ENCODE measurements at regions not wholly inside any gene's neighbourhood (a gene's known extent, or its start where the extent isn't known, plus 50 kb on each side); places are given as distances from the start of the nearest gene placed in this dataset.

DNA sequence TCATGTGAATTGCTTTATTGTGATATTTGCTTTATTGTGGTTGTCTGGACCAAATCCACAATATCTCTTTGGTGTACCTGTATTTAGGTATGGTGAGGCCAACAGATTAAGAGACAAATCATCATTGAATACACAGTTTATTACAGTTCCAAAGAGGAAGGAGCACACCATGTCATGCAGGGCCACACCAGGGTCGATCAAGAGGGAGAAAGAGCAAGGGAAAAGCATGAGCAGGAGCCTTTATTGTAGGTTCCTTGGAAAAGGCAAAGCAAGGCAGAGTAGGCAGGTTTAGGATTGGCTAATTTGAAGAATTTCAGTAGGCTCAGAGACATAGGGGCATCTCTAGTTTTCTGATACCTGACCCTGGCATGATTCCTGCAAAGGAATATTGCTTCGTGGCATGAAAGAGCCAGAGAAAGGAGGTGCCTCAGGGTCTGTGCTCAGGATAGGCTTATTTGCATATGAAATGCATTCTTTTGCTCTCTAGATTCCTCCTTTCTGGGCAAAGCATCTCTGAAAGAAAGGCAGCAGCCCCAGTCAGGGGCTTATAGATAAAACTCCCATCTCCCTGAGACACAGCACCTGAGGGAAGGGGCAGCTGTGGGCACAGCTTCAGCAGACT lies 214.2 kb upstream of the ERBB4 start:
- Histone ChIP-seq H3K4me3 (no peak overlapping the region), H3K36me3 (no peaks in the 10 kb centered on the region), H3K27me3 (no peaks in the 10 kb centered on the region), H3K9me3 (no peaks in the 10 kb centered on the region), H3K27ac (no peak overlapping the region), H3K4me1 (no peaks in the 10 kb centered on the region)
- no peak for TF ChIP-seq POLR2A (IDR thresholded peaks at IDR 0.05)
- TF ChIP-seq, protein P1, sequence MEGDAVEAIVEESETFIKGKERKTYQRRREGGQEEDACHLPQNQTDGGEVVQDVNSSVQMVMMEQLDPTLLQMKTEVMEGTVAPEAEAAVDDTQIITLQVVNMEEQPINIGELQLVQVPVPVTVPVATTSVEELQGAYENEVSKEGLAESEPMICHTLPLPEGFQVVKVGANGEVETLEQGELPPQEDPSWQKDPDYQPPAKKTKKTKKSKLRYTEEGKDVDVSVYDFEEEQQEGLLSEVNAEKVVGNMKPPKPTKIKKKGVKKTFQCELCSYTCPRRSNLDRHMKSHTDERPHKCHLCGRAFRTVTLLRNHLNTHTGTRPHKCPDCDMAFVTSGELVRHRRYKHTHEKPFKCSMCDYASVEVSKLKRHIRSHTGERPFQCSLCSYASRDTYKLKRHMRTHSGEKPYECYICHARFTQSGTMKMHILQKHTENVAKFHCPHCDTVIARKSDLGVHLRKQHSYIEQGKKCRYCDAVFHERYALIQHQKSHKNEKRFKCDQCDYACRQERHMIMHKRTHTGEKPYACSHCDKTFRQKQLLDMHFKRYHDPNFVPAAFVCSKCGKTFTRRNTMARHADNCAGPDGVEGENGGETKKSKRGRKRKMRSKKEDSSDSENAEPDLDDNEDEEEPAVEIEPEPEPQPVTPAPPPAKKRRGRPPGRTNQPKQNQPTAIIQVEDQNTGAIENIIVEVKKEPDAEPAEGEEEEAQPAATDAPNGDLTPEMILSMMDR (IDR thresholded peaks at IDR 0.05) = no peak
- no peak for DNase-seq
- intact Hi-C loops (cut with DNase I; ENCODE audit: low total_unique reads) = no loop called here

DNA sequence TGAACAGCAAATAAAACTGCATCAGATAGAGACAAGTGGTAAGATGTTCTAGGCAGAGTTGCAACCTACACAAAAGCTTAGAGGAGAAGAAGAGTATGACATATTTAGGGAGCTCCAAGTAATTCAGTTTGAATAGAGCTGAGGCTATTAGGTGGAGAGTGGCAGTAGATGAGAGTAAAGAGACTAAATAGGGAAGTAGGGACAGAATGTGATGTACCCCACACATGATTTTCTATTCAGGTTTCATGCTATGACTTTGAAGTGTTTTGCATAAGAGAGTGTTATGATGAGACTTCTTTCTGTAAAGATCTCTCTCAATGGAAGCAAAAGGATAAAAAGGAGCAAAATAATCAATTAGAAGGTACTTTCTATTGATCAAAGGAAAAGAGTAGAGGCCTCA lies 206.8 kb upstream of the ERBB4 start:
- no peaks in the 10 kb centered on the region for H3K27me3 ChIP-seq
- TF ChIP-seq, protein P1 (IDR thresholded peaks at IDR 0.05) = no peak
- no peak for TF ChIP-seq POLR2A (IDR thresholded peaks at IDR 0.05)

DNA sequence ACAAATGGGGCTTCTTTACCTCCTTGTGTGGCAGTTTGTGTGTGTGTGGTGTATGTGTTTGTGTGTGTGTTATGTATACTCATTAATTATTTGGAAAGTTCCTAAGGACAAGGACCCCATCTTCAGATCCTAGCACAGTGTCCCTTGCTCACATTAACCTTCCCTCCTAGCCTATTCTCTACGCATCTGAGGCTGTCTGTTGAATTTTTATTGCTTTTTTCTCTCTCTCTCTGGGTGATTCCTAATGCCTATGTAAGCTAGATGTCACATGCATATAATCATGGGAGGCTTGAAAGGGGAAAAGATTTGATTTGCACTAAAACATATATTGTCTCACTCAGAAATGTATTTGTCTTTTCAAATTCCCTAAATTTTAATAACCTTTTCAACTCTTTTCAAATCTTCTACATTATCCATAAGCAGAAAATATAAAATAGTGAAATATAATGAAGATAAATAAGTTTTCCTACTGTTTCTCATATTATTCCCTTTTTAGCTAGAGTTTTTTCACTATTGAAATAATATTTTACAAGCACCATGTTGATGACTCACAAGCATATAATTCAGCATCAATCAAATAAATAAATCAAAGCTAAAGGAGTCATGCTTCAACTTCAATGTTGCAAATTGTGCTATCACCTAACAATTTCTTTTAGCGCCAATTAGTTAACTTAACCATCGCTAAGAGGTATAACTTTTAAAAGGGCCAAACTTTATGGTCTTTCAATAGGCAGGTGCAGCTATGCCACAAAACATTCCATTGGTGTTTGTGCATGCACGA lies 199.0 kb upstream of the ERBB4 start:
- H3K27ac ChIP-seq = no peak overlapping the region
- H3K4me3 ChIP-seq = no peak overlapping the region
- DNase-seq = no peak
- no peaks in the 10 kb centered on the region for H3K27me3 ChIP-seq
- H3K36me3 ChIP-seq = no peaks in the 10 kb centered on the region
- no peak for TF ChIP-seq POLR2A (IDR thresholded peaks at IDR 0.05)
- TF ChIP-seq, protein P1 (IDR thresholded peaks at IDR 0.05) = no peak
- intact Hi-C loops (cut with DNase I; ENCODE audit: low total_unique reads) = no loop called here
- no peaks in the 10 kb centered on the region for H3K4me1 ChIP-seq
- H3K9me3 ChIP-seq = no peaks in the 10 kb centered on the region

More for the DNA sequence above, 206.8 kb upstream of the ERBB4 start:
- intact Hi-C loops (cut with DNase I; ENCODE audit: low total_unique reads) = no loop called here
- no peak overlapping the region for H3K4me3 ChIP-seq
- no peak for DNase-seq
- H3K4me1 ChIP-seq = no peaks in the 10 kb centered on the region
- H3K9me3 ChIP-seq = no peaks in the 10 kb centered on the region
- no peaks in the 10 kb centered on the region for H3K36me3 ChIP-seq
- no peak overlapping the region for H3K27ac ChIP-seq

DNA sequence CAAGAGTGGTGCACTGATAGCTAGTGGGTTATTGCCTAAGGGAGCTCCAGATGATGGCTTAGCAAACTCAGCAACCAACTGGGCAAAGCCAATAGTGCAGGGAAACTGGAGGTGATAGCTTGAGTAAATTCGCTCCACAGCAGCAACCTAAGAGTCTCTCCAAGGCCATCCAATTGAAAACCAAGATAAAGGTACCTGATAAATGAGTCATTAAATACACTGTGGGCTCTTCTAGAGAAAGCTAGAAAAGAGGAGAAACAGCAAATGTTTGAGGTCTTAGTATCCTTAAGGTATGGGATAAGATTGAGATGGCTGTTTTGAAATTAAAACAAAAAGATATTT lies 197.8 kb upstream of the ERBB4 start:
- Histone ChIP-seq H3K36me3 (no peaks in the 10 kb centered on the region), H3K4me1 (no peaks in the 10 kb centered on the region), H3K27ac (no peak overlapping the region), H3K27me3 (no peaks in the 10 kb centered on the region), H3K4me3 (no peak overlapping the region), H3K9me3 (no peaks in the 10 kb centered on the region)
- intact Hi-C loops (cut with DNase I; ENCODE audit: low total_unique reads) = no loop called here
- TF ChIP-seq POLR2A (IDR thresholded peaks at IDR 0.05) = no peak
- TF ChIP-seq, protein P1 (IDR thresholded peaks at IDR 0.05) = no peak
- DNase-seq = no peak

DNA sequence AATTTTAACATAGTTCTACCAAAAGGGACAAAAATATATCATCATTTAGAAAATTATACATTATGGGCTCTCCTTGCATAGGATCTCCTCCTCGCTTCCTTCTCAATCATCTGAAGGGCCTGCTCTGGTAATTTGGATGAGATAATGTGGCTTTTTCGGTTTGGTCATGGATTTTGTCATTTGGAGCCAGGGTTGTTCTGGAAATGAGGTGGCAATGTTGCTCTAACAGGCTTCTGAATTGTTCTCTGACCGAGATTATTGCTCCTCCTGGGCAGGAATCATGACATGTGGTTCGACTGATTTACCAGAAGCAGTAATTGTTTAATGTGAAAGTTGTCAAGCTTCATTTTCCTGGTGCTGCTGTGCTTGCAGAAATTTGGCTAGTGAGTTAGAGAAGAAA lies 194.7 kb upstream of the ERBB4 start:
- TF ChIP-seq POLR2A (IDR thresholded peaks at IDR 0.05) = no peak
- TF ChIP-seq, protein P1 (IDR thresholded peaks at IDR 0.05) = no peak
- DNase-seq = no peak
- Histone ChIP-seq H3K4me1 (no peaks in the 10 kb centered on the region), H3K27me3 (no peaks in the 10 kb centered on the region), H3K9me3 (no peaks in the 10 kb centered on the region), H3K27ac (no peak overlapping the region), H3K36me3 (no peaks in the 10 kb centered on the region), H3K4me3 (no peak overlapping the region)
- intact Hi-C loops (cut with DNase I; ENCODE audit: low total_unique reads) = no loop called here
